Choroid plexus epithelial cell (primary cell): ENCODE measurements at regions not wholly inside any gene's neighbourhood (a gene's known extent, or its start where the extent isn't known, plus 50 kb on each side); places are given as distances from the start of the nearest gene placed in this dataset.

ENCODE experiments used
- DNase-seq: peaks from one replicate; pipeline ENCODE4 v3.0.0-alpha.2; 2010; ENCODE audit warnings: low read depth
- H3K4me3 ChIP-seq: 2 replicates; pipeline ENCODE4 v1.5.1; 2011; ENCODE audit warnings: low read depth, mild to moderate bottlenecking, control low read depth, low read length, moderate library complexity
- TF ChIP-seq, protein P1 (sequence below): conservative IDR thresholded peaks from 2 replicates; pipeline ENCODE4 v1.5.1; 2011; ENCODE audit warnings: low read depth, mild to moderate bottlenecking, control low read depth, inconsistent platforms, low read length, moderate library complexity

GRCh38 chr4:162565730-162566129, 401.9 kb upstream of the FSTL5 start:
- no peak overlapping the region for H3K4me3 ChIP-seq
- DNase-seq: no peak
- TF ChIP-seq, protein P1, sequence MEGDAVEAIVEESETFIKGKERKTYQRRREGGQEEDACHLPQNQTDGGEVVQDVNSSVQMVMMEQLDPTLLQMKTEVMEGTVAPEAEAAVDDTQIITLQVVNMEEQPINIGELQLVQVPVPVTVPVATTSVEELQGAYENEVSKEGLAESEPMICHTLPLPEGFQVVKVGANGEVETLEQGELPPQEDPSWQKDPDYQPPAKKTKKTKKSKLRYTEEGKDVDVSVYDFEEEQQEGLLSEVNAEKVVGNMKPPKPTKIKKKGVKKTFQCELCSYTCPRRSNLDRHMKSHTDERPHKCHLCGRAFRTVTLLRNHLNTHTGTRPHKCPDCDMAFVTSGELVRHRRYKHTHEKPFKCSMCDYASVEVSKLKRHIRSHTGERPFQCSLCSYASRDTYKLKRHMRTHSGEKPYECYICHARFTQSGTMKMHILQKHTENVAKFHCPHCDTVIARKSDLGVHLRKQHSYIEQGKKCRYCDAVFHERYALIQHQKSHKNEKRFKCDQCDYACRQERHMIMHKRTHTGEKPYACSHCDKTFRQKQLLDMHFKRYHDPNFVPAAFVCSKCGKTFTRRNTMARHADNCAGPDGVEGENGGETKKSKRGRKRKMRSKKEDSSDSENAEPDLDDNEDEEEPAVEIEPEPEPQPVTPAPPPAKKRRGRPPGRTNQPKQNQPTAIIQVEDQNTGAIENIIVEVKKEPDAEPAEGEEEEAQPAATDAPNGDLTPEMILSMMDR: no peak

GRCh38 chr4:162560073-162560472, 396.3 kb upstream of the FSTL5 start:
- TF ChIP-seq, protein P1: no peak
- no peak overlapping the region for H3K4me3 ChIP-seq
- DNase-seq: no peak

- H3K4me3 ChIP-seq: no peak overlapping the region
- no peak for DNase-seq
- TF ChIP-seq, protein P1: no peak
These were observed 393.8 kb upstream of the FSTL5 start for GRCh38 chr4:162557516-162558106.

- TF ChIP-seq, protein P1: no peak
- DNase-seq: no peak
- no peak overlapping the region for H3K4me3 ChIP-seq
These were observed 371.3 kb upstream of the FSTL5 start for GRCh38 chr4:162535121-162535520.

- TF ChIP-seq, protein P1: no peak
- DNase-seq: peak; percentile 6
- no peak overlapping the region for H3K4me3 ChIP-seq
These were observed 359.4 kb upstream of the FSTL5 start for GRCh38 chr4:162523171-162523570.

DNA sequence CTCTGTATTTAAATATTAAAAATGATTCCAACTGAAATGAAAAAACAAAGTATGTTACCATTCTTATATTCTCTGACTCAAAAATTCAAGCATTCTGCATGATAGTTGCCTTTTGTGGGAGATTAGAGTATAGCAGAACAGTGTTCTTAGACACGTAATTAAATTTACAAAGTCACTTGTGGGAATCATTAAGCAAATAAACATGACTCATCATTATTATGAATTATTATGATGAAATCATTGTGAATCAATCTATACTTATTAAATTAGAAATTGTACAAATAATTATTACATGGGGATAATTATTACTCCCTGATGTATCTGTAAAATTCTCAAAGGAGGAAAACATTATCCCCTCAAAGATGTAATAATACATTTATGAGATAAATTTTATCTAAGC, 358.9 kb upstream of the FSTL5 start:
- no peak for DNase-seq
- no peak overlapping the region for H3K4me3 ChIP-seq
- TF ChIP-seq, protein P1: no peak

DNA sequence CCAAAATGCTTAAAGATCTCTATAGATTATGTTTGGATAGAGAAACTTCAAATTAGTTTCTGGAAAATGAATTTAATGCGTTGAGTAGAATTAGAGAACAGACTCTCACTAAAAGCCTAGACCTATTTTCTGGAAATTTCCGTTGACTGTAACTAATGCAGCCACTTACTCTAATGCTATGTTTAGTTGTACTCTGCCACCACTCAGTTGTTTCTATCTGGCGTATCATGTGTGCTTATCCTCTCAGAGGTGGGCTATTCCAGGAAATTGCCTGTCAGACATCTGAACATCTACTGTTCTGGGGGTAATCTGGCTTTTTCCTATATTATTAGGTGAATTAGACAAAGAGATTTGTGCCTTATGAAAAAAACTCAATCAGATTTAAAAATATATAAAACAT, 347.1 kb upstream of the FSTL5 start:
- TF ChIP-seq, protein P1: no peak
- DNase-seq: no peak
- no peak overlapping the region for H3K4me3 ChIP-seq
